Activated B cell treated with CpG ODN at 0.5 μM for 24 hours (primary cell): ENCODE measurements at regions not wholly inside any gene's neighbourhood (a gene's known extent, or its start where the extent isn't known, plus 50 kb on each side); places are given as distances from the start of the nearest gene placed in this dataset.

Experiments
- ATAC-seq: fragments of 200-7000 bp; cut with Tn5 transposase; one replicate; pipeline ENCODE4 v1.10.0; 2021; ENCODE audit warnings: low read depth, mild to moderate bottlenecking, moderate library complexity
- CTCF ChIA-PET: fragments of 350-600 bp; sonication (Branson Sonifier 250); formaldehyde crosslinking; loops from one replicate; lab custom pipeline; 2021; ENCODE audit warnings: antibody characterized with exemption; lab: Charles Lee
- POLR2A ChIA-PET: fragments of 350-600 bp; sonication (Branson Sonifier 250); formaldehyde crosslinking; loops from one replicate; lab custom pipeline; 2021; ENCODE audit warnings: antibody characterized with exemption; lab: Charles Lee
- DNase-seq: peaks from one replicate; pipeline ENCODE4 v3.0.0; 2022
- H3K27ac Mint-ChIP-seq: one replicate; pipeline ENCODE4 v1.8.0; 2020; ENCODE audit warnings: mixed read lengths
- H3K27me3 Mint-ChIP-seq: one replicate; pipeline ENCODE4 v1.8.0; 2021; ENCODE audit warnings: mixed read lengths
- H3K36me3 Mint-ChIP-seq: one replicate; pipeline ENCODE4 v1.8.0; 2021; ENCODE audit warnings: low read depth, mixed read lengths
- H3K4me1 Mint-ChIP-seq: one replicate; pipeline ENCODE4 v1.8.0; 2021; ENCODE audit warnings: mixed read lengths
- H3K4me3 Mint-ChIP-seq: one replicate; pipeline ENCODE4 v1.8.0; 2020; ENCODE audit warnings: mild to moderate bottlenecking, mixed read lengths
- H3K9me3 Mint-ChIP-seq: one replicate; pipeline ENCODE4 v1.8.0; 2020; ENCODE audit warnings: mixed read lengths
- intact Hi-C: fragments of 100-400 bp; cut with micrococcal nuclease; formaldehyde crosslinking; loops from one replicate; pipeline ENCODE4 v1.15.1; 2024
- TF ChIP-seq, protein P1 (sequence below): fragments of 200-600 bp; IDR thresholded peaks from one replicate; pipeline ENCODE4 v1.8.0; 2022; ENCODE audit warnings: antibody characterized with exemption, mild to moderate bottlenecking

DNA sequence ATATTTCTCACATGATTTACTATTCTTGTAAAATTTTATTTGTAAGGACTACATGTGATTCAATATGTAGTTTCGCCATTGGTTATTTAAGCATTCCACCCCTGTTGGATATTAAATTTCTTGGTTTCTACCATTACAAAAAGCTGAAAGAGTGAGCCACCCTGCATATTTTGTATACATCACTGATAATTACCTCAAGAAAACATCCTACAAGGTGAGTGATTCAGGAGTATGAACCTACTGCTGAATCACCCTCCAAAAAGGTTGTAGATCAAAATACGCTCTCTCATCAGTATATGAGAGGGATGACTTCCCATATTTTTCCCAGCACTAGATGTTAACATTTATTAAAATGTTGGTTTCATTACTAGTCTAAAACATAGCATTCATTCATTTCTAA, 454.3 kb upstream of the WWC1 start:
- Mint-ChIP-seq H3K4me1 (no peaks in the 10 kb centered on the region), H3K4me3 (no peak overlapping the region), H3K27ac (no peak overlapping the region), H3K36me3 (no peaks in the 10 kb centered on the region), H3K27me3 (no peaks in the 10 kb centered on the region), H3K9me3 (peaks cover 2% of the 10 kb centered on the region)
- TF ChIP-seq, protein P1, sequence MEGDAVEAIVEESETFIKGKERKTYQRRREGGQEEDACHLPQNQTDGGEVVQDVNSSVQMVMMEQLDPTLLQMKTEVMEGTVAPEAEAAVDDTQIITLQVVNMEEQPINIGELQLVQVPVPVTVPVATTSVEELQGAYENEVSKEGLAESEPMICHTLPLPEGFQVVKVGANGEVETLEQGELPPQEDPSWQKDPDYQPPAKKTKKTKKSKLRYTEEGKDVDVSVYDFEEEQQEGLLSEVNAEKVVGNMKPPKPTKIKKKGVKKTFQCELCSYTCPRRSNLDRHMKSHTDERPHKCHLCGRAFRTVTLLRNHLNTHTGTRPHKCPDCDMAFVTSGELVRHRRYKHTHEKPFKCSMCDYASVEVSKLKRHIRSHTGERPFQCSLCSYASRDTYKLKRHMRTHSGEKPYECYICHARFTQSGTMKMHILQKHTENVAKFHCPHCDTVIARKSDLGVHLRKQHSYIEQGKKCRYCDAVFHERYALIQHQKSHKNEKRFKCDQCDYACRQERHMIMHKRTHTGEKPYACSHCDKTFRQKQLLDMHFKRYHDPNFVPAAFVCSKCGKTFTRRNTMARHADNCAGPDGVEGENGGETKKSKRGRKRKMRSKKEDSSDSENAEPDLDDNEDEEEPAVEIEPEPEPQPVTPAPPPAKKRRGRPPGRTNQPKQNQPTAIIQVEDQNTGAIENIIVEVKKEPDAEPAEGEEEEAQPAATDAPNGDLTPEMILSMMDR, result no peak
- no peak for DNase-seq
- POLR2A ChIA-PET, result no interaction called here
- CTCF ChIA-PET, result no interaction called here
- intact Hi-C loops, result no loop called here
- ATAC-seq, result no peak

DNA sequence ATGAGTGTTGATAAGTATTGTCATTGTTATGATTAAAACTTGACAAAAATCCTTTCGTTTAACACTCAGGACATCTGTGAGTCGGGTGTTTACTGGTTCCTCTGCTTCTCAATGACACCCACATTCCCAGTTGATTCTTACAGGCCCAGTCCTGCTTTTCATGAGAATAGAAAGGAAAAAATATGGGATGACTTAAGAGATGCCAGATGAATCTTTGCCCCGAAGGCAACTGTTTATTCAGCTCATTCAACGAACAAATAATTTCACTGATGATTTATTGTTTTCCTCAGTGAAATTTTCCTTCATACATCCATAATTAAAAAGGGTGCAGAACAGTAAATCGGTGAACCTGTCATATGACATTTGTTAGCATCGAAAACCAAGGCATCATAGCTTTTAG, 452.4 kb upstream of the WWC1 start:
- Mint-ChIP-seq H3K27me3 (no peaks in the 10 kb centered on the region), H3K4me3 (no peak overlapping the region), H3K36me3 (no peaks in the 10 kb centered on the region), H3K9me3 (peaks cover 2% of the 10 kb centered on the region), H3K27ac (no peak overlapping the region), H3K4me1 (no peaks in the 10 kb centered on the region)
- POLR2A ChIA-PET, result no interaction called here
- intact Hi-C loops, result no loop called here
- TF ChIP-seq, protein P1, result no peak
- ATAC-seq (no peak), DNase-seq (no peak)
- CTCF ChIA-PET, result no interaction called here

DNA sequence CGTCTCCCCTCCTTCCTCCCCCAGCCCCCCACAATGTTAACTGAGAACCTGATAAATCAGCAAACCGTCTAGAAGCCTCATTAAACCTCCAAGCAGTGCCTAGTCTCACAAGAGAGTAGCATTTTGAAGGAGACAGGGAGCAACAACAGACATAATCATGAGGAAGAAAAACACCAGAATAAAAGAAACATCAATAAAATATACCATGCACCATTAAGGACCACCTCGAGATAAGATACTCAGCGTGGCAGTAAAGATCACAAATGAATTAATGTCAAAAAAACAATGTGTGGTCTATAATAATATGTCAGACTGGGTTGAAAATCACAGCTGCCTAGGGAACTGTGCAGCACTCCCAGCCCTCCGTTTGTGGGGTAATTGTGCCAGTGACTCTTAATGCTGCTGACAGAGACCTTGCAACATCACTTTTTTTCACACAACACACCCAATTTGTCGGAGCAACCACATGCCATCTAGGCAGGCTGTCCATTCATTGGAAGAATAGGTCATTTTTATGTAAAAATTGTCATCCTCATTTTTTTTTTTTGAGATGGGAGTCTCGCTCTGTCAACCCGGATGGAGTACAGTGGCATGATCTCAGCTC, 450.8 kb upstream of the WWC1 start:
- ATAC-seq, result no peak

DNA sequence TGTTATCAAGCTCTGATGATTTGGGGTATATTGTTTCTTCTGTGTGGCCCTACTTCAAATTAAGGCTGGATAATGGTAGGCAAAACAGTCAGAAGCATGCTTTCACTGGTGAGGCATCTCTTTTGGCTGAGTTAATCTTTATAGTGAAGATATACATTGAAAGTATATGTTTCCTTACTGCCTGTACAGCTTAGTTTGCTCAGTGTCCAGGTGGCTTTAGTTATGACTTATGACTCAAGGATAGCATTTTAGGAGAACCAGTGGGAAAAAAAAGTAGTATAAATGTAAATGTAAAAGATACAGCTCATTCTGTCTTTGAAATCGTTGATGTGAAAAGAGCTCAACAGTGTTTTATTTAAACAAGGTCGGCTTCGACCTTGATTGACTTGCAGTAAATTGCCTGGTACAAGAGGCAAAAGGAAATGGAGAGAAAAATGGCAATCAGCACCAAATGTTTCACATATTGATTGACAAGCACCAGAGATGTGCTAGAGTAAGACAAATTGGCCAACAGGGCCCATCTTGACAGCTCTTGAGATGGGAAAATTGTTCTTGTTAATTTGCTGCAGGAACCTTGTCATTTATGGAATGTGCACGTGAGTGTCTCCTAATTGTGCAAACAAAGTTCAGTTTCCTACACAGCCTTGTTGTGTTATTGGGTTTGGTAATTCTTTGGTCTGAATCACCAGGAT, 447.4 kb upstream of the WWC1 start:
- DNase-seq, result no peak
- ChIA-PET POLR2A (no interaction called here), CTCF (no interaction called here)

More for the DNA sequence above, 450.8 kb upstream of the WWC1 start:
- no peak overlapping the region for H3K4me3 Mint-ChIP-seq
- intact Hi-C loops, result no loop called here
- no peak for DNase-seq
- TF ChIP-seq, protein P1, result no peak
- H3K27ac Mint-ChIP-seq, result no peak overlapping the region
- POLR2A ChIA-PET, result no interaction called here
- H3K27me3 Mint-ChIP-seq, result no peaks in the 10 kb centered on the region
- peaks cover 2% of the 10 kb centered on the region for H3K9me3 Mint-ChIP-seq
- CTCF ChIA-PET, result no interaction called here
- no peaks in the 10 kb centered on the region for H3K36me3 Mint-ChIP-seq
- no peaks in the 10 kb centered on the region for H3K4me1 Mint-ChIP-seq

DNA sequence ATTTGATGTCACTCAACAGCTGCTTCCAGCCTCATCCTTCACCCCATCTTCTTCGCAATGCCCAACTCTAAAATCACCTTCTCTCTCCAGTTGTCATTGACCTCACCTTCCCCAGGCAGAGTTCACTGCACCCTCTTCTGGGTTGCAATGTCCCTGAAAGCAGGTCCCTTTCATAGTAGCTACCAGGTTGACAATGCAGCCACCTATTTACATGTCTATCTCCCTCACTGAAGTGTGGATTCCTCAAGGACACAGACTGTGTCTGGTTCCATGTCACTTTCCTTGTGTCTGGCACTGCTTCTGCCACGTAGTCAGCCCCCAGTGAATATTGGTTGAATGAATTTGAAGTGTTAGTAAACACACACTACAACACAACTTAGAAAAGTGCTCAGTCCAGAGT, 445.5 kb upstream of the WWC1 start:
- POLR2A ChIA-PET, result no interaction called here
- intact Hi-C loops, result no loop called here
- no peak for DNase-seq
- H3K27ac Mint-ChIP-seq, result no peak overlapping the region
- CTCF ChIA-PET, result no interaction called here
- H3K4me3 Mint-ChIP-seq, result no peak overlapping the region
- H3K9me3 Mint-ChIP-seq, result peaks cover 2% of the 10 kb centered on the region
- H3K27me3 Mint-ChIP-seq, result no peaks in the 10 kb centered on the region
- TF ChIP-seq, protein P1, result no peak
- H3K36me3 Mint-ChIP-seq, result no peaks in the 10 kb centered on the region
- no peak for ATAC-seq
- no peaks in the 10 kb centered on the region for H3K4me1 Mint-ChIP-seq

More for the DNA sequence above, 447.4 kb upstream of the WWC1 start:
- H3K4me3 Mint-ChIP-seq, result no peak overlapping the region
- no peaks in the 10 kb centered on the region for H3K4me1 Mint-ChIP-seq
- peaks cover 2% of the 10 kb centered on the region for H3K9me3 Mint-ChIP-seq
- ATAC-seq, result no peak
- intact Hi-C loops, result no loop called here
- H3K27me3 Mint-ChIP-seq, result no peaks in the 10 kb centered on the region
- TF ChIP-seq, protein P1, result no peak
- no peaks in the 10 kb centered on the region for H3K36me3 Mint-ChIP-seq
- no peak overlapping the region for H3K27ac Mint-ChIP-seq
